Stimulated activated CD4-positive, alpha-beta T cell treated with anti-CD3 and anti-CD28 coated beads, Interleukin-15, amount 100 ng/mL, for 24 hours (primary cell): ENCODE measurements at regions not wholly inside any gene's neighbourhood (a gene's known extent, or its start where the extent isn't known, plus 50 kb on each side); places are given as distances from the start of the nearest gene placed in this dataset.
"Not testable (repeated sequence)": the region's sequence is repeated elsewhere in the genome, so short reads cannot be mapped to it uniquely, and the experiment has no call there.

Experiments
- DNase-seq: peaks from one replicate; pipeline ENCODE4 v3.0.0-alpha.2; 2020

- DNase-seq = not testable (repeated sequence)
Observed at GRCh38 chr2:12569929-12570328, 146.8 kb upstream of the TRIB2 start.

DNA sequence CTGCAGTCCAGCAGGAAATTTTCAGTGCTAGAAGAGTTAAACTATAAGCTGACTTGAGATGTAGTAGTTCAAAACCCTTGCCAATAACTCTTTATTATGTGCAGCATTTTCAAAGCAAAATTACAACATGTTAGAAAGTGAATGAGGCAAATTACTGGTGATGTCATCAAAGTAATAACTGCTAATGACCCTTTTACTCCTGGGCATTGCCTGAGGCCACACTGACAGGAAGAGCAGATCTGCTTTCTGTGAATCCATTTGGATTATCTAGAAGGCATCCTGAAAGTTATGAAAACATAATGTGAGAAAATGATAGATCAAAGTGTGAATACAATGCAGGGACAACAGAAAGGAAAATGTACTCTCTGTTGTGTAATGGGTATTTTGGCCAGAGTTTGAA lies 139.6 kb upstream of the TRIB2 start:
- no peak for DNase-seq

DNA sequence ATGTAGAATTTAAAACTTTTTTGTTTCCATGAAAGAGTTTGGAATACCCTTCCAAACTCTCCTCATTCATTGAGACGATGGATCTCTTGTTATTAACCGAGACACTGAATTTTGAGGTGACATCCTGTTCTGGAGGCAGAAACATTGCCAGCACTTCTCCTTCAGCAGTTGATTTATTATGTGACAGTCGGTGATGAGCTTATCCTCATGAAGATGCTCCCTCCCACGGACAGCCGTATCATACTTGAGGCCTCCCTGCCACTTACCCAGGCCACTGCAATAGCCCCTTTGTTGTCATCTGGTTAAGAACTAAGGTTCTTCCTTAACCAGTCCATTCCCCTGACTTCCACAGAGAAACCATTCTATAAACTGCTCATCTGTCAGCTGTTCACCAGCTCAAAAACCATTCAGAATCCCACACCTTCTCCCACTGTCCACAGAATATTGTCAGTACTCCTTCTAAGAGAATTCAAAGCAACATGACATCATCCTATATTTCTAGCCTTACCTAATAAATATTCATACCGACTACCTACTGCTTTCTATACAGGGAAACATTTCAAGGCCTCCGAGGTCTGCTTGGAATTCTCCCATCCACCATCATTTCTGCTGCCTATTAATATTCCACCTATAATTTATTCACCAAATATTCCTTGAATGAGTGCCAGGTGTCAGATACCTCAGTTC lies 139.0 kb upstream of the TRIB2 start:
- DNase-seq = no peak

GRCh38 chr2:12579018-12579417 lies 137.7 kb upstream of the TRIB2 start:
- no peak for DNase-seq

GRCh38 chr2:12584338-12584737 lies 132.4 kb upstream of the TRIB2 start:
- no peak for DNase-seq

DNA sequence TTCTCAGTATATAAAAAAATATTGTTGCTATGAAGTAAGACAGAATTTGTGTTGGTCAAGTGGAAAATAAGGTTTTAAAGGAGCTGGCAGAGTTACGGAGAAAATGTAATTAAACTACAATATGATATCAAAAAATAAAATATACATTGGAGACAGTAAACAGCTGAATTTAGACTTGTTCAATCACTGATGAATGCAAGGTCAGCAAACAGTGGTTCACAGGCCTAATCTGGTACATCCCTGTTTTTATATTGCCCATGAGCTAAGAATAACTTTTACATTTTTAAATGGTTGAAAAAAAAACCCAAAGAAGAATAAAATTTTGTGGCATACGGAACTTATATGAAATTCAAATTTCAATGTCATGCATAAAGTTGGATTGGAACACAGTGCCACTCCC lies 131.0 kb upstream of the TRIB2 start:
- no peak for DNase-seq

GRCh38 chr2:12587228-12587627 lies 129.5 kb upstream of the TRIB2 start:
- DNase-seq = no peak

GRCh38 chr2:12587729-12588522 lies 128.8 kb upstream of the TRIB2 start:
- DNase-seq = peak; percentile 12

GRCh38 chr2:12588986-12589385 lies 127.8 kb upstream of the TRIB2 start:
- no peak for DNase-seq

GRCh38 chr2:12589802-12590320 lies 126.9 kb upstream of the TRIB2 start:
- DNase-seq = no peak

GRCh38 chr2:12592296-12592695 lies 124.4 kb upstream of the TRIB2 start:
- no peak for DNase-seq

GRCh38 chr2:12594590-12594989 lies 122.1 kb upstream of the TRIB2 start:
- DNase-seq = no peak

DNA sequence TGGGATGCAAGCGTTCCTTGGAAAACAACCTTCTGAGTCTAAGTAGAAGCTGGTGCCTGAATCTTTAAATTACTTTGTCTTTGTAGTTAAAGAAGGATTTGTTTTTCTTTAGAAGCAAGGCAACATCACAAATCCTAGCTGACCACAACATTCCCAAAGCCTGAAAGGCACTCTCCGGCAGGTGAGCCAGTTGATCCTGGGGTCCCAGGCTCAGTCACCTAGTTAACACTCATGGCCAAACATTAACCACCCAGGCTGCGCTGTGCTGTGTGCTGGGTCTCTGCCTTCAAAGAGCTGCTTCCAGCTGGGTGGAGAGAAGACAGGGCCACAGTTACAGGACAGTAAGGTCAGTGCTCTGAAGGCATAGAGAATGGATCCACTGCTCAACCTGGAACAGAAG lies 120.0 kb upstream of the TRIB2 start:
- DNase-seq = no peak

DNA sequence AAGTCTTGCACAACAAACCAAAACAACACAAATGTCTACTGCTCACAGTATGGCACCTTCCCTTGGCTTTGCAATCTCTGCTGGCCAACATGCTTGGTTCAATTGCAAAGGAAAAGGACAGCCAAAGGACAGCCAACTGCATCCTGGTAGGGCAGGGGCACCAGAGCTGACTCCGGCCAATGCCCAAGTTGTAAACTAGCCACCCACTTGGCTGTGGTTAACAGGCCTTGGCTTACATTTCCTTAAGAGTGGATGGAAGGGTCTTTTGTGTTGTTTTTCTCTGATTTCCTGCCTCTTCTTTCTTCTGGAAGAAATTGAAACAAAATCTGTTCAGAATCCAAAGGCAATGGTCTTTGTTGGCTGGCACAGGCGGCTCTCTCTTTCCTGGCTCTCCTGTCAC lies 119.1 kb upstream of the TRIB2 start:
- DNase-seq = no peak

GRCh38 chr2:12602661-12603060 lies 114.1 kb upstream of the TRIB2 start:
- DNase-seq = no peak

- no peak for DNase-seq
Observed at GRCh38 chr2:12603781-12604295, 112.9 kb upstream of the TRIB2 start.

DNA sequence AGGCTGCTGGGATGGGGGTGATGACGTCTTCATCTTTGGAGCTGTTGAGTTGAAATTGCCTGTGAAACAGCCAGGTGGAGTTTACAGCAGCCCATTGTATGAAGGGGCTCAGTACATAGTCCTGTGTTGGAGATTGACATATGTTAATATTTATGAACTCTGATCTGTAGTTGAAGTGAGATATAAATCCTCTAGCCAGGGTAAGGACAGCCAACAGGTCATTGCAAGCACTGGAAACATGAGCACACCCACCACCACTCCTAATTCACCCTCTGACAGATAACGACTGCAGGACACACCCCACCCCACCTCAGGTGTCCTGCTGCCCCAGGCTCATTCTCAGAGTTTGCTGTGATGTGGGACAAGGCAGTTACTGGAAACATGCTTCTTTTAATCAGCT lies 112.4 kb upstream of the TRIB2 start:
- DNase-seq = no peak

DNA sequence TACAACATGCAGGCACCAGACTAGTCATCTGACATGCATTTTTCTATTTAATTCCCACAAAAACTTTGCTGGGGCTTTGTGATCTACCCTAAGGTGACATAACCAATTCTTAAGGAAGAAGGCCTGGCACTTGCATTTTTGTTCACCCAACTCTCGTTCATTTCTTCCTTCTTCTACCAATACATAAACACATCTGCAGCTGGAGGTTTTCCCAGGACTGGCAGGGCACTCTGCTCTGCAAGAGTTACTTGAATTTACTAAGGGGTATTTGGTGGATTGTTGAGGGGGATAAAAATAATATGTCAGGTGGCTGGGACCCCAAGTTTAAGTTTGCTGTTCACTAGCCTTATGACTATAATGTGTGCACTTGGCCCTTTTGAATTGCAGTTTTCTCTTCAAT lies 111.4 kb upstream of the TRIB2 start:
- DNase-seq = no peak

DNA sequence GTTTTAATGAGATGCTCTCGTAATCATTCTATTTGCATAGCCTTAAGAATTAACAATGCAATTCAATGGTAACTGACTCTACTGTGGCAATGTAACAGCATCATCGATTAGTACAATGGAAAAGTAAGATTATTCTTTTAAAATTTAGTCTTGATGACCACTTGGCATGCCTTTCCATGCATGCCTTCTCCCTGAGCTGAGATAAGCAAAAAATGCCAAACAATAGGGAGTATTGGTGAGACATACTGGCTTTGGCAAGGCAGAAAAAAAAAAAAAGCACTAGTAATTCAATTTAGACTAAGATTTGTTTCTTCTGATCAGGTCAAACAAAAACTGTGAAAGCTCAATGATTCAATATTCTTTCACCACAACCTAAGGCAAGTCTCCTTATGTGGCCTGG lies 110.8 kb upstream of the TRIB2 start:
- DNase-seq = no peak

DNA sequence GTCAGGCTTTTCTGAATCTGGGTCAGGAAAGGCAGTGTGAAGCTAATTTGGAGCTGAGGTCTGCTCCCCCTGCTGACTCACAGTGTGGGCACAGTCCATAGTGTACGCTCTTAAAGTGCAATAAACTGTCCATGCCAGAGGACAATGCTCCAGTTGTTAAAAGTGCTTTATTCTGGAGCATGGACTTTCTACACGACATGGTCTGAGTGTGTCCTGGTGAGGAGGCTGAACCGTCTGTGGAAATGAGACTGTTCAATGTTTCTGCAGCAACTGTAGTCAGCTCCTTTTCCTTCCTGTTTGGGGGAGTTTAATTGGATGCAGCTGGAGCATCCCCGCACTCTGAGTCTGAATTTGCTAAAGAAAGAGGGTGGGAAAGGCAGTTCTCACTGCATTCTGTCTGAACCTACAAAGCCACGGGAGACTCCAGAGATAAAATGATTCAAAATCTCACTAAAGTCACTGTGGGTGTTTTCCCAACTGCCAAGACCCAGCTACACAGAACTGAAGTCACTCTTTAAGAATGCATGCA lies 110.2 kb upstream of the TRIB2 start:
- no peak for DNase-seq

DNA sequence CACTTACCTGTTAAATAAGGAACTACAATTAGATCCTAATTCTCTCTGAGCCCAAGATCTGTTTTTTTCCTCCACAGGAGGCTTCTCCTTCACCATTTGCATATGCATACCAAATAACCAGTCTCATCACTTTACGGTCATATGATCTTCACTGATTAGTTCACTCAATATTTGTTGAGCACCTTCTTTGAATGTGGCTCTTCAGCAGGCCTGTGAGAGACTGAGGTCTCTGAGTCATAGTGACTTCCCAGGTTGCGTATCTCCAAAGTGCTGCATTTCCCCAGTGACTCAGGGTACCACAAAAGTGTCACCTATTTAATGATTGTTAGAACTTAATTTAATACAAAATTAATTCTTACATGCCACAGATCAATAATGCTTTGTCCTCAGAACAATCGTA lies 108.8 kb upstream of the TRIB2 start:
- peak; percentile 21 for DNase-seq

DNA sequence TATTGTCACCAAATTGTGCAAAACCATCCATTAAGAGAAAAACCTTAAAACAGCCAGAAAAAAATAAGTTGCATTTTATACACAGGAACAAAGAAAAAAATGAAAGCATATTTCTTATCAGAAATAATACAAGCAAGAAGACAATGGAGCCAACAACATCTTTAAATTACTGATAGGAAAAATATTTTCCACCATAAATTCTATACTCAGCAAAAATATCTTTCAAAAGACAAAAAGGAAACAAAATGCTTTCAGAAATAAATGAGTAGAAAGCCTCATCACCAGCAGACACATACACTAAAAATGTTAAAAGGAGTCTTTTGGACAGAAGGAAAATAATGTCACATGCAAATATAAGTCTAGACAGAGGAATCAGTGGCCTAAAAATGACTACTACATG lies 106.4 kb upstream of the TRIB2 start:
- no peak for DNase-seq

- DNase-seq = no peak
Observed at GRCh38 chr2:12612168-12612567, 104.6 kb upstream of the TRIB2 start.

DNA sequence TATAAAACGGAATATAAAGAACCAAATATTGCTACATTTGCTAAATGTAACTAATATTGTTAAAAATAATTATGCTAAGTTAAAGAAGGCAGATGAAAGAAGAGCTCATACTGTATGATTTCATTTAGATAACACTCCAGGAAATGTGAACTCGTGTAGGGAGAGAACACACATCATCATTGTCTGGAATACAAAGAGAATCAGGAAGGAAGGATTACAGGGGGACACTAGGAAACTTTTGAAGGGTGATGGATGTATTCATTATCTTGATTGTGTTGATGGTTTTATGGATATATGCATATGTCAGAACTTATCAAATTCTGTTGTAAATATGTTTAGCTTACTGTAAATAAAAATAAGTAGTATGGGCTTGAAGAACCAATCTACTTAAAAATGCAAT lies 104.1 kb upstream of the TRIB2 start:
- DNase-seq = no peak
